ENCODE measurements at regions not wholly inside any gene's neighbourhood (a gene's known extent, or its start where the extent isn't known, plus 50 kb on each side); places are given as distances from the start of the nearest gene placed in this dataset.

DNA sequence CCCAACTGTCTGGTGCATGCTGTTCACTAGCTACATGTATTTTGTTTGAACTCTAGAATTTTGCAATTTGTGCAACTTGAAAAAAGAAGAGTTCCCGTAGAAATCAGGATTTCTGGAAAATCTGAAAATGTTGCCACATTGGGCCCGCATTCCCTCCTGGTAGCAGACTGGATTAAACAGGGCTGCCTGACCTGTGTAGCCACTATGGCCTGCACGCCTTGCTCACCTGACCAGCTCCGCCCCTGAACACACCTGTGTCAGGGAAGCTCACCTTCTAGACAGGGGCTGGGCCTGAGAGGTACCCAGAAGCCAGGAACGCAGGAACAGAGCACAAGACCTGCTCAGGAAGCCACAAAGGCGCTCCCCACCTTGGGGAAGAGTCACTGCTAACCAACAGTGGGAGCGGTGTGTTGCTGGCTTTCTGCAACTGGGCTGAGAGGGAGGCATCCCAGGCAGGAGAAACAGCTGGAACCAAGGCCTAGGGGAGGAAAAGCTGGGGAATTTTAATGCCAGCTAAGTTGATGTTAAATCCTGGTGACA lies 106.5 kb downstream of the UQCRFS1 start:
- H3K79me2 ChIP-seq (ENCODE audit: control insufficient read depth, insufficient read depth, low read length): no peaks in the 10 kb centered on the region
- POLR2A ChIA-PET: no interaction called here
- SMC1A ChIA-PET (ENCODE audit: uncharacterized antibody, unreplicated experiment): no interaction called here
- in situ Hi-C loops (cut with MboI): no loop called here
- RAD21 ChIA-PET (ENCODE audit: unreplicated experiment): no interaction called here
- H3K4me2 ChIP-seq (ENCODE audit: control insufficient read depth, insufficient read depth): no peak overlapping the region
- H4K20me1 ChIP-seq (ENCODE audit: control insufficient read depth, insufficient read depth): no peaks in the 10 kb centered on the region
- no peak overlapping the region for H3K4me3 ChIP-seq
- H3K27ac ChIP-seq (ENCODE audit: control insufficient read depth, insufficient read depth): no peak overlapping the region
- H3K9ac ChIP-seq (ENCODE audit: control insufficient read depth, insufficient read depth, low read length): no peak overlapping the region
- no peaks in the 10 kb centered on the region for H3K36me3 ChIP-seq (ENCODE audit: control insufficient read depth in 2 of 2, insufficient read depth in 2 of 2, low read length in 1 of 2)
- BruUV-seq (replicated peaks): no TSS peak
- H2AFZ ChIP-seq (ENCODE audit: control insufficient read depth, low read depth, low read length): no peak overlapping the region
- intact Hi-C loops (cut with micrococcal nuclease; ENCODE audit: unreplicated experiment): no loop called here
- no peaks in the 10 kb centered on the region for H3K4me1 ChIP-seq (ENCODE audit: control insufficient read depth, insufficient read depth, low read length)
- no peak for DNase-seq (ENCODE audit: low read depth, low spot score)
- no peaks in the 10 kb centered on the region; the same call in 2 of the 3 replicates for H3K9me3 ChIP-seq (replicated peaks; ENCODE audit: control insufficient read depth, insufficient read depth, low read length)
- no peak for FAIRE-seq
- WGBS (ENCODE audit: insufficient coverage, insufficient replicate concordance, low lambda C conversion rate, missing lambda C conversion rate): 13% methylated on average over 7 of the region's 7 CpGs
- no peak for ATAC-seq
- H3K27me3 ChIP-seq (replicated peaks in 1 of 2; ENCODE audit: control insufficient read depth in 2 of 2, insufficient read depth in 2 of 2, low read length in 1 of 2): no peaks in the 10 kb centered on the region
- CTCF ChIA-PET: no interaction called here
- TF ChIP-seq ZNF207 (IDR thresholded peaks at IDR 0.05; ENCODE audit: borderline replicate concordance) (no peak), PML (IDR thresholded peaks at IDR 0.05; ENCODE audit: low read length) (no peak), ZZZ3 (IDR thresholded peaks at IDR 0.05; ENCODE audit: control insufficient read depth, insufficient read length, low read depth) (no peak), WRNIP1 (IDR thresholded peaks at IDR 0.05; ENCODE audit: borderline replicate concordance, low read depth, low read length) (no peak), JUNB (IDR thresholded peaks at IDR 0.05) (no peak), NFXL1 (IDR thresholded peaks at IDR 0.05; ENCODE audit: borderline replicate concordance) (no peak), RAD21 (IDR thresholded peaks at IDR 0.05; ENCODE audit: insufficient read depth, low read depth, low read length) (no peak), MEF2A (IDR thresholded peaks at IDR 0.05; ENCODE audit: insufficient read depth, low read depth, low read length) (no peak), IRF4 (IDR thresholded peaks at IDR 0.05; ENCODE audit: low read depth, low read length) (no peak), EGR1 (IDR thresholded peaks at IDR 0.05; ENCODE audit: borderline replicate concordance in 1 of 2, low read depth in 2 of 2, low read length in 2 of 2) (no peak), HCFC1 (IDR thresholded peaks at IDR 0.05; ENCODE audit: low read length) (no peak), RB1 (IDR thresholded peaks at IDR 0.05; ENCODE audit: borderline replicate concordance) (no peak), SIN3A (IDR thresholded peaks at IDR 0.05; ENCODE audit: low read depth, low read length) (no peak)
- TF ChIP-seq, protein P1, sequence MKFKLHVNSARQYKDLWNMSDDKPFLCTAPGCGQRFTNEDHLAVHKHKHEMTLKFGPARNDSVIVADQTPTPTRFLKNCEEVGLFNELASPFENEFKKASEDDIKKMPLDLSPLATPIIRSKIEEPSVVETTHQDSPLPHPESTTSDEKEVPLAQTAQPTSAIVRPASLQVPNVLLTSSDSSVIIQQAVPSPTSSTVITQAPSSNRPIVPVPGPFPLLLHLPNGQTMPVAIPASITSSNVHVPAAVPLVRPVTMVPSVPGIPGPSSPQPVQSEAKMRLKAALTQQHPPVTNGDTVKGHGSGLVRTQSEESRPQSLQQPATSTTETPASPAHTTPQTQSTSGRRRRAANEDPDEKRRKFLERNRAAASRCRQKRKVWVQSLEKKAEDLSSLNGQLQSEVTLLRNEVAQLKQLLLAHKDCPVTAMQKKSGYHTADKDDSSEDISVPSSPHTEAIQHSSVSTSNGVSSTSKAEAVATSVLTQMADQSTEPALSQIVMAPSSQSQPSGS (IDR thresholded peaks at IDR 0.05; ENCODE audit: low read length): no peak
- TF ChIP-seq, protein P2, sequence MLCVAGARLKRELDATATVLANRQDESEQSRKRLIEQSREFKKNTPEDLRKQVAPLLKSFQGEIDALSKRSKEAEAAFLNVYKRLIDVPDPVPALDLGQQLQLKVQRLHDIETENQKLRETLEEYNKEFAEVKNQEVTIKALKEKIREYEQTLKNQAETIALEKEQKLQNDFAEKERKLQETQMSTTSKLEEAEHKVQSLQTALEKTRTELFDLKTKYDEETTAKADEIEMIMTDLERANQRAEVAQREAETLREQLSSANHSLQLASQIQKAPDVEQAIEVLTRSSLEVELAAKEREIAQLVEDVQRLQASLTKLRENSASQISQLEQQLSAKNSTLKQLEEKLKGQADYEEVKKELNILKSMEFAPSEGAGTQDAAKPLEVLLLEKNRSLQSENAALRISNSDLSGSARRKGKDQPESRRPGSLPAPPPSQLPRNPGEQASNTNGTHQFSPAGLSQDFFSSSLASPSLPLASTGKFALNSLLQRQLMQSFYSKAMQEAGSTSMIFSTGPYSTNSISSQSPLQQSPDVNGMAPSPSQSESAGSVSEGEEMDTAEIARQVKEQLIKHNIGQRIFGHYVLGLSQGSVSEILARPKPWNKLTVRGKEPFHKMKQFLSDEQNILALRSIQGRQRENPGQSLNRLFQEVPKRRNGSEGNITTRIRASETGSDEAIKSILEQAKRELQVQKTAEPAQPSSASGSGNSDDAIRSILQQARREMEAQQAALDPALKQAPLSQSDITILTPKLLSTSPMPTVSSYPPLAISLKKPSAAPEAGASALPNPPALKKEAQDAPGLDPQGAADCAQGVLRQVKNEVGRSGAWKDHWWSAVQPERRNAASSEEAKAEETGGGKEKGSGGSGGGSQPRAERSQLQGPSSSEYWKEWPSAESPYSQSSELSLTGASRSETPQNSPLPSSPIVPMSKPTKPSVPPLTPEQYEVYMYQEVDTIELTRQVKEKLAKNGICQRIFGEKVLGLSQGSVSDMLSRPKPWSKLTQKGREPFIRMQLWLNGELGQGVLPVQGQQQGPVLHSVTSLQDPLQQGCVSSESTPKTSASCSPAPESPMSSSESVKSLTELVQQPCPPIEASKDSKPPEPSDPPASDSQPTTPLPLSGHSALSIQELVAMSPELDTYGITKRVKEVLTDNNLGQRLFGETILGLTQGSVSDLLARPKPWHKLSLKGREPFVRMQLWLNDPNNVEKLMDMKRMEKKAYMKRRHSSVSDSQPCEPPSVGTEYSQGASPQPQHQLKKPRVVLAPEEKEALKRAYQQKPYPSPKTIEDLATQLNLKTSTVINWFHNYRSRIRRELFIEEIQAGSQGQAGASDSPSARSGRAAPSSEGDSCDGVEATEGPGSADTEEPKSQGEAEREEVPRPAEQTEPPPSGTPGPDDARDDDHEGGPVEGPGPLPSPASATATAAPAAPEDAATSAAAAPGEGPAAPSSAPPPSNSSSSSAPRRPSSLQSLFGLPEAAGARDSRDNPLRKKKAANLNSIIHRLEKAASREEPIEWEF (IDR thresholded peaks at IDR 0.05; ENCODE audit: insufficient replicate concordance, low read depth, low read length): no peak
- TF ChIP-seq, protein P3, sequence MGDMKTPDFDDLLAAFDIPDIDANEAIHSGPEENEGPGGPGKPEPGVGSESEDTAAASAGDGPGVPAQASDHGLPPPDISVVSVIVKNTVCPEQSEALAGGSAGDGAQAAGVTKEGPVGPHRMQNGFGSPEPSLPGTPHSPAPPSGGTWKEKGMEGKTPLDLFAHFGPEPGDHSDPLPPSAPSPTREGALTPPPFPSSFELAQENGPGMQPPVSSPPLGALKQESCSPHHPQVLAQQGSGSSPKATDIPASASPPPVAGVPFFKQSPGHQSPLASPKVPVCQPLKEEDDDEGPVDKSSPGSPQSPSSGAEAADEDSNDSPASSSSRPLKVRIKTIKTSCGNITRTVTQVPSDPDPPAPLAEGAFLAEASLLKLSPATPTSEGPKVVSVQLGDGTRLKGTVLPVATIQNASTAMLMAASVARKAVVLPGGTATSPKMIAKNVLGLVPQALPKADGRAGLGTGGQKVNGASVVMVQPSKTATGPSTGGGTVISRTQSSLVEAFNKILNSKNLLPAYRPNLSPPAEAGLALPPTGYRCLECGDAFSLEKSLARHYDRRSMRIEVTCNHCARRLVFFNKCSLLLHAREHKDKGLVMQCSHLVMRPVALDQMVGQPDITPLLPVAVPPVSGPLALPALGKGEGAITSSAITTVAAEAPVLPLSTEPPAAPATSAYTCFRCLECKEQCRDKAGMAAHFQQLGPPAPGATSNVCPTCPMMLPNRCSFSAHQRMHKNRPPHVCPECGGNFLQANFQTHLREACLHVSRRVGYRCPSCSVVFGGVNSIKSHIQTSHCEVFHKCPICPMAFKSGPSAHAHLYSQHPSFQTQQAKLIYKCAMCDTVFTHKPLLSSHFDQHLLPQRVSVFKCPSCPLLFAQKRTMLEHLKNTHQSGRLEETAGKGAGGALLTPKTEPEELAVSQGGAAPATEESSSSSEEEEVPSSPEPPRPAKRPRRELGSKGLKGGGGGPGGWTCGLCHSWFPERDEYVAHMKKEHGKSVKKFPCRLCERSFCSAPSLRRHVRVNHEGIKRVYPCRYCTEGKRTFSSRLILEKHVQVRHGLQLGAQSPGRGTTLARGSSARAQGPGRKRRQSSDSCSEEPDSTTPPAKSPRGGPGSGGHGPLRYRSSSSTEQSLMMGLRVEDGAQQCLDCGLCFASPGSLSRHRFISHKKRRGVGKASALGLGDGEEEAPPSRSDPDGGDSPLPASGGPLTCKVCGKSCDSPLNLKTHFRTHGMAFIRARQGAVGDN (IDR thresholded peaks at IDR 0.05): no peak
